ENCODE measurements at regions not wholly inside any gene's neighbourhood (a gene's known extent, or its start where the extent isn't known, plus 50 kb on each side); places are given as distances from the start of the nearest gene placed in this dataset.
"Not testable (repeated sequence)": the region's sequence is repeated elsewhere in the genome, so short reads cannot be mapped to it uniquely, and the experiment has no call there.

GRCh38 chr5:39525781-39526180 lies 101.0 kb upstream of the DAB2 start:
- not testable (repeated sequence) for TF ChIP-seq FOXA1 (IDR thresholded peaks at IDR 0.05); L3MBTL2 (conservative IDR thresholded peaks at IDR 0.05); BHLHE40 (IDR thresholded peaks at IDR 0.05; ENCODE audit: borderline replicate concordance); LEF1 (IDR thresholded peaks at IDR 0.05; ENCODE audit: borderline replicate concordance); FOXK2 (IDR thresholded peaks at IDR 0.05); ZNF384 (IDR thresholded peaks at IDR 0.05); FOXM1 (IDR thresholded peaks at IDR 0.05; ENCODE audit: borderline replicate concordance); CTBP1 (IDR thresholded peaks at IDR 0.05; ENCODE audit: borderline replicate concordance); NFRKB (IDR thresholded peaks at IDR 0.05); PKNOX1 (IDR thresholded peaks at IDR 0.05)
